GM19372 (cell line): ENCODE measurements at regions not wholly inside any gene's neighbourhood (a gene's known extent, or its start where the extent isn't known, plus 50 kb on each side); places are given as distances from the start of the nearest gene placed in this dataset.

Experiments used
- ATAC-seq: cut with Tn5 transposase; IDR thresholded peaks from one replicate; pipeline ENCODE4 v1.9.1; 2021; ENCODE audit warnings: mild to moderate bottlenecking, low read depth, moderate library complexity; ENCODE audit not compliant: unreplicated experiment

DNA sequence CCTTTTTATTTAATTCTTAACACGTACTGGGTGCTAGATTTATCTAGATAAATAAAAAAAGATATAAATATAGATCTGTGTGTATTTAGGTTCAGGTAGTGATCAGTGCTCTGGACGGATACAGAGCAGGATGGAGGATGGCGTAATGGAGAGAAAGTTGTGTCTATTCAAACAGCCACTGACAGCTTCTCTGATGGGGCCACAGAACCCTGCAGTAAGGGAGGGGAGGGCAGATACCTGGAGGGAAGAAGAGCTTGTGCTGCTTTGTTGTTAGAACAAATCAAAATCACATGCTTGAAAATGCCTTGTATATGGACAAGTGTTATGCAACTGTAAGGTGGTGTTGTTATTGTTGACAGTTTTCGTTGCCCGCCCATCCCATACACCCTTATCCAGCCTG is 170.2 kb downstream of the UTP18 start:
- no peak for ATAC-seq

GRCh38 chr17:51434434-51435170 is 174.3 kb downstream of the UTP18 start:
- no peak for ATAC-seq

DNA sequence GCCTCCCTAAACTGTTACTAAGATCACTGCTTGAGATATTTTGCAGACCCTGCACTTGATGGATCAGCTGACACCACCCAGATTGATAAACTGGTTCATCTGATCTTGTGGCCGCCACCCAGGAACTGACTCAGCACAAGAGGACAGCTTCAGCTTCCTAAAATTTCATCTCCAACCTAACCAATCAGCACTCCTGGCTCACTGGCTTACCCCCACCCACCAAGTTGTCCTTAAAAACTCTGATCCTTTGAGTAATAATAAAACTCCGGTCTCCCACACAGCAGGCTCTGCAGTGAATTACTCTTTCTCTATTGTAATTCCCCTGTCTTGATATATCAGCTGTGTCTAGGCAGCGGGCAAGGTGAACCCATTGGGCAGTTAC is 174.8 kb downstream of the UTP18 start:
- ATAC-seq: no peak

DNA sequence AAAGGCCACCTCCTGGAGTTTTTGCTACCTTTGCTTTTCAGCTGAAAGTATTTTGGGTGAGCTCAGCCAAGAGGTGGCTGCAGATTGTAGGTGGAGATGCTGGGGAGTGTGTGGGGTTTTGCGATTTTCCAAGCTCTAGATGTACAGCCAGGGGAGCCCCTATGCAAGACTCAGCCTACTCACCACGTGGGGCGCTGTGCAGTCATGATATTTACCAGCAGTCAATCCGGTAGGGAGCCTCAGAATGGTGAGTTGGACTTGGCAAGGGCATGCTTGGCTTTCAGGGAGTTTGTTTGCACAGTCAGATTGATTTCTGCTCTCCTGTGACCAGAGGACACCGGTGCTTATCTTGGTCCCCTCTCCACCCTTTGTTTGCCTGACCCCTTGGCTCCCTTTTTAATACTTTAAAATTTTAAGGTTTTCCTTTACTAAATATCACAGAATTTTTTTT is 175.3 kb downstream of the UTP18 start:
- no peak for ATAC-seq

DNA sequence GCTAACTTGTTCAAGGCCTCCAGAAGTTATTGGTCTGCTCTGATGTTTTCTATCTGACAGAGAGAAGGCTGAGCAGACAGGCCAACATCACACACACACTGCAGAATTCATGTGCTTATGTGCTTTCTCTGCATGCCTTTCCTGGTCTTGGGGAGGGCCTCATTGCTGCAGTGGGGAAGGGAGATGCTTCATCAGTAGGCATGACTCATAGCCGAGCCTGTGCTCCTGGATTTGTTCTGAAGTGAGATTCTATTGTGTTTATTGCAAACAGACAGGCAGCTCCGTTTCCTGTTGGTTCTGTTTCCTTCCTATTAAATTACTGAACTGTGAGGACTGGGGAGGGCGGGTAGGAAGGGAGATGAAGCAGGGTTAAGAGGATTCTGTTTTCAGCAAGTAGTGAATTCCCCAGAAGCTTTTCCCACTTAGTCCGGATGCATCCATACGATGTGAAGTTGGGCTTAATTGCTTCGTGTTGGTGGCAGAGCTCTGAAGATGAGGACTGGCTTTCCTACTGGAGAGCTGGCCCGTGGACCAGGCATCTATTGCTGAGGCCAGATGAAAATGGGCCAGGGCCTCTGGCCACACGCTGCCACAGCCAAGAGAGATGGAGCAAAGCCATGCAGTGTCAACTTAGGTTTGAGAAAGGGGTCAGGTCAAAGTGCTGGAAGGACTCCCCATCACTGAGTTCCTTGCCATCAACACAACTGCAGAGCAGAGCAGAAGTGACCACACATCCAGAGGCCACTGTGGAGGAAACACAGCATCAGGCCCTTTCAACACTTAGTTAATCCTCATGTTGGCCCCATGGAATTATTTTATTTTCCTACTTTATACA is 179.3 kb downstream of the UTP18 start:
- no peak for ATAC-seq

GRCh38 chr17:51441431-51441830 is 181.1 kb downstream of the UTP18 start:
- no peak for ATAC-seq

DNA sequence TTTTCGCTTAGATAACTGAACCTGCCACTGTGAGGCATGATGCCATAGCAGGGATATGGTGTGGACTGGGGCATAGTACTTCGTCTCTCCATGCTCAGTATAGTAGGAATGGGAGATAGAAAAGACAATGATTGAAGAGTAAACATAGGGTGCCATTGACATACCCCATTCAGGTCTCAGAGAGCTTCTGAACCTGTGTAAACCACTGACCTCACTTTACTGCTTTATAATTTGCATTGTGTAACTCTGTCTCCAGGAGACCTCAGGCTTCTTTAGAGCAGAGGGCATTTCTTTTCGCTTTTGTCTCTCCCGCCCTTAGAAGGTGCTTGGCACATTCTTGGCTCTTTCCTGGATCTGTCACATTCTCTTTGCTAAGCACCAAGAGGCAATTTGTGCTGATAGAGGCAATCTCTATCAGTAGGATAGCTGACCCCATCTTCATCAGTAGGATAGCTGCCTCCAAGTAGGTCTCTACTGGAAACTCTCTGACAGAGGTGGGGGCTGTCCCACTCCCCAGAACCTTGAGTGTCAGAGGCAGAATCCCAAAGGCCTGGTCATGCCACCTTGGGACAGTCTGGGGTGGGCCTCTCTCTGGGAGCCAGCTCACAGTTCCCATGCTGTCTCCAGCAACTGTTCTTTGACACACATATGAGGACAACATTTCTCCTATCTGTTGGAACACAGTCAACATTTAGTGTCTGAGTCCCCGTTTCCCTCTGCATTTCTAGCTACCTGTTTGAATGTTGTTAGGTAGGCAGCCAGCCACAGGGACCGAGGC is 181.9 kb downstream of the UTP18 start:
- ATAC-seq: no peak

- ATAC-seq: no peak
Observed at GRCh38 chr17:51443646-51444045, 183.3 kb downstream of the UTP18 start.

DNA sequence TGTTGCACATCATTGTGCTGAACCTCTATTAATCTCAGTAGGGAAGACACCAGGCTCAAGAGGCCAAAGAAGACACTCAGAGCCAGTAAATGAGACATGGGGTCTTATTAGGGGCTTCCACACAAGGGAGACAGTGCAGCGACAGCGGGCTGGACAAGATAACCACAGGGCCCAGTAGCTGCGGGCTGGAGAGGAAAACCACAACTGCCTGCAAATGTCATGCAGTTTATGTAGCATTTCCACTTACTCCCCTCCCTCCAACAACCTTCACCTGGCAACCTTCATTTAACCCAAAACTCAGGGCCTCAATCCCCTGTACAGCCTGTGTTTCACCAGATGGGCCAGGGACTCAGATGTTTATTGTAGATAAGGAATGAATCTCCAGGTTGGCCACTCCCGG is 185.6 kb downstream of the UTP18 start:
- ATAC-seq: no peak

GRCh38 chr17:51454456-51454978 is 194.2 kb downstream of the UTP18 start:
- no peak for ATAC-seq

- no peak for ATAC-seq
Observed at GRCh38 chr17:51455211-51455610, 194.9 kb downstream of the UTP18 start.

- ATAC-seq: no peak
Observed at GRCh38 chr17:51455931-51456330, 195.6 kb downstream of the UTP18 start.

- no peak for ATAC-seq
Observed at GRCh38 chr17:51456942-51457341, 196.6 kb downstream of the UTP18 start.

DNA sequence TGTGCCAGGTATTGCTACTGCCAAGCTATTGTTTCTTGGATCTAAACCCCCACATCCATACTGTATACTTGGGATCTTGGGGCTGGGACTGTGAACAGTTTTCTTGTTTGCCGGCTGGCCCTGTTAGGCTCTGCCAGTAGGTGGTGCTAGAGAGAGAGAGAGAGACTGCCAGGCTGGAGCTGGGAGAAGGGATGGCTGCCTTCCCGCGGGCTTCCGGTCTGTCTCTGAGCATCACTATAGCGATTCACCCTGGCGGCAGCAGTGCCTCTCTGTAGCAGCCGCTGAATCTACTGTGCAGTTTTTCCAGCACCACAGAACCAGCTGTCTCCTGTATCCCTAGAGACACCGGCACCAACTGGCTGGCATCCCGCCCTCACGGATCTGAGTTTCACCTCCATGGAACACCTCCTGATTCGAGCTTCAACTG is 201.2 kb downstream of the UTP18 start:
- no peak for ATAC-seq

- no peak for ATAC-seq
Observed at GRCh38 chr17:51463353-51463752, 203.0 kb downstream of the UTP18 start.

DNA sequence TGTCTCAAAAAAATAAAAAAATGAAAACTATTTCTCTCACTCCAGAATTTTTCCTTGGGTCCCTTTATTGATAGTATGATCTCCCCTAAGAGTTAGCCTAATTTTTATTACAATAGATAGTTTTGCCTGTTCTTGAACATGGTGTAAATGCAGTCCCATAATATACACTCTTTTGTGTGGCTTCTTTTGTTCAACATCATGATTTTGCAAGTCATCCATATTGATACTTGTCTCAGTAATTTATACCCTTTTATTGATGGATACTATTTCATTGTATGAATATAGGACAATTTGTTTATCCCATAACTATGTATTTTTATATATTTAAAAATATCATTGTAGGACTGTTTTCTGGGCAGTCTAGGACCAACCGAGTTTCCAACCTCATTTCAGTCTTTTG is 207.0 kb downstream of the UTP18 start:
- ATAC-seq: no peak

- ATAC-seq: no peak
Observed at GRCh38 chr17:51472670-51473205, 212.4 kb downstream of the UTP18 start.

DNA sequence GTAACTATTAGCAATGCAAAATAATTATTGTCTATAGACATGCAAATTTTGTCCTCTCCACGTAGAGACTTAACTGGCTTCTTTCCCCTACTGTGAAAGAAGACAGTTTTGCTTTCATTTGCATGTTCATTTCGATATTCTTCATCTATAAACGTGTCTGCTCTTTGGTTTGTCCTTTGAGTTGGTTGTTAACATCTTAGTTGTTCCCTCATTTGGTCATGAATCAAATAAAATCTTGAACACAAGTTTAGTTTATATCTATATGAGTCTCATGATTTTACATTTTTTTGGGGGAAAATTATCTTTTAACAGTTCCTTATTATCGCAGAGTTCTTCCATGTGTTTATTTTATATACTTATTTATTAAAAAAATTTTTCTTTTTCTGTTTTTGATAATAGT is 214.4 kb downstream of the UTP18 start:
- ATAC-seq: no peak

DNA sequence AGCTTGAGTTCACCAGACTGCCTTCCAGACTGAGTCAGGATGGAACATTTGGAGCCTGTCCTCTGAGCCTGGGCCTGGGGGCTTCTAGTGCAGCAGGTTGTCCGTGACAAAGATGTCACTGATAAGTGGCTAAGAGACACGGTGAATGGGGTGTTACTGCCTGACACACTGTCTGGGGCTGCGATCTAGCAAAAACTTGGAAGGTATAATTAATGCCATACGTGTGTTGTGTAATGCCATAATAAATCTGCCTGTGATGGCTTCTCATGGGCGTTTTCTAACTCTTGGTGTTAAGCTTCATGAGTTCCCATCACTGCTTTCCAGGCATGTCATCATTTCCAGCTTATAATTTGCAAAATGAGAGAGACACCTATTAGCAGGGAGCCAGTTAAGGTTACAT is 215.4 kb downstream of the UTP18 start:
- ATAC-seq: no peak

- ATAC-seq: no peak
Observed at GRCh38 chr17:51479303-51479702, 219.0 kb downstream of the UTP18 start.

- no peak for ATAC-seq
Observed at GRCh38 chr17:51481370-51481769, 221.0 kb downstream of the UTP18 start.
